Endothelial cell of umbilical vein (primary cell): ENCODE measurements at regions not wholly inside any gene's neighbourhood (a gene's known extent, or its start where the extent isn't known, plus 50 kb on each side); places are given as distances from the start of the nearest gene placed in this dataset.

Experiments
- EZH2 ChIP-seq: IDR thresholded peaks from 2 replicates; pipeline ENCODE4 v1.6.1; 2012; ENCODE audit warnings: borderline replicate concordance, low read depth, mild to moderate bottlenecking, moderate library complexity, low read length, inconsistent platforms; ENCODE audit not compliant: severe bottlenecking
- POLR2A ChIP-seq: IDR thresholded peaks from 2 replicates; pipeline ENCODE4 v1.6.1; 2012; ENCODE audit warnings: low read depth, mild to moderate bottlenecking, control low read depth, low read length

DNA sequence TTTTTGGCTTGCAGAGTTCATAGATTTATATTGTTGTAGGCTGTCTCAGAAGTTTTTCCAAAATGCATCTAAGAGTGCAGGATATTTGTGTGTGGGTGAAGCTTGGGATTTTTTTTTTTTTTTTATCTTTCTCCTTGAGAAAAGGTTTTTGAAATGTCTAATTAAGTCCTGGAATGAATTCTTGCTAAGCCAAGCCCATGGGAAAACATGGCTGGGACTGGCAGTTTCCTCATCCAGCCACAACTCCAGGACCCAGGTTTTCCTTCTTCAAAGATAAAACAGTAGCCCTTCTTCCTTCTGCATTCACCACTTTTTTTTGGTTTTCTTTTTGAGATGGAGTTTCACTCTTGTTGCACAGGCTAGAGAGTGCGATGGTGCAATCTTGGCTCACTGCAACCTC, 242.5 kb upstream of the JAG1 start:
- TF ChIP-seq EZH2 (no peak), POLR2A (no peak)
